Common myeloid progenitor, CD34-positive (primary cell): ENCODE measurements at regions not wholly inside any gene's neighbourhood (a gene's known extent, or its start where the extent isn't known, plus 50 kb on each side); places are given as distances from the start of the nearest gene placed in this dataset.

Source experiments
- CTCF ChIA-PET: fragments of 350-600 bp; sonication (Branson Sonifier 250); formaldehyde crosslinking; loops from one replicate; lab custom pipeline; 2021; ENCODE audit warnings: antibody characterized with exemption; lab: Charles Lee
- POLR2A ChIA-PET: fragments of 350-600 bp; sonication (Branson Sonifier 250); formaldehyde crosslinking; loops from one replicate; lab custom pipeline; 2021; ENCODE audit warnings: antibody characterized with exemption; lab: Charles Lee
- DNase-seq, 3 donors: peaks; one replicate each; pipeline versions ENCODE4 v3.0.0 to v3.0.0-alpha.2; 2013
- H3K27ac ChIP-seq, 2 experiments: 1 replicate in 1 of 2; 2 replicates in 1 of 2; pipeline ENCODE4 v1.7.0; 2013; ENCODE audit warnings: inconsistent platforms in 2 of 2, low read length in 2 of 2, mild to moderate bottlenecking in 2 of 2, low read depth in 1 of 2, moderate library complexity in 1 of 2; ENCODE audit not compliant: severe bottlenecking in 2 of 2, insufficient read depth in 1 of 2, poor library complexity in 1 of 2
- H3K27me3 ChIP-seq, 5 experiments: replicated peaks in 2 of 5; 1 replicate in 3 of 5; 2 replicates in 2 of 5; pipeline versions ENCODE4 v1.6.1 to v1.7.0; 2013; ENCODE audit warnings: low read length in 4 of 5, mild to moderate bottlenecking in 2 of 5, moderate library complexity in 2 of 5, inconsistent platforms in 1 of 5; ENCODE audit not compliant: insufficient read depth in 5 of 5, control insufficient read depth in 4 of 5
- H3K36me3 ChIP-seq, 4 experiments: 1 replicate in 2 of 4; 2 replicates in 2 of 4; pipeline versions ENCODE4 v1.6.1 to v1.7.0; 2013; ENCODE audit warnings: low read length in 3 of 4, control low read depth in 1 of 4, mild to moderate bottlenecking in 1 of 4; ENCODE audit not compliant: control insufficient read depth in 4 of 4, insufficient read depth in 4 of 4
- H3K4me1 ChIP-seq, 4 experiments: 1 replicate in 3 of 4; 2 replicates in 1 of 4; pipeline versions ENCODE4 v1.6.1 to v1.7.1; 2013; ENCODE audit warnings: low read length in 3 of 4, mild to moderate bottlenecking in 3 of 4, control low read depth in 1 of 4, inconsistent platforms in 1 of 4, moderate library complexity in 1 of 4; ENCODE audit not compliant: control insufficient read depth in 4 of 4, insufficient read depth in 4 of 4; ENCODE audit errors: control extremely low read depth in 1 of 4
- H3K4me3 ChIP-seq, 7 experiments: 1 replicate in 4 of 7; 2 replicates in 3 of 7; pipeline versions ENCODE4 v1.5.1 to v1.7.0; 2013; ENCODE audit warnings: mild to moderate bottlenecking in 7 of 7, low read length in 6 of 7, moderate library complexity in 6 of 7, inconsistent platforms in 2 of 7, low read depth in 2 of 7, control low read depth in 1 of 7; ENCODE audit not compliant: insufficient read depth in 4 of 7, control insufficient read depth in 1 of 7; ENCODE audit errors: extremely low read depth in 1 of 7
- H3K9me3 ChIP-seq, 5 experiments: 1 replicate in 4 of 5; 2 replicates in 1 of 5; pipeline versions ENCODE4 v1.6.1 to v1.7.1; 2013; ENCODE audit warnings: low read length in 4 of 5, mild to moderate bottlenecking in 2 of 5, inconsistent platforms in 1 of 5, low read depth in 1 of 5, moderate library complexity in 1 of 5; ENCODE audit not compliant: control insufficient read depth in 4 of 5, insufficient read depth in 2 of 5; ENCODE audit errors: control extremely low read depth in 1 of 5
- WGBS: methylation state at CpG from one replicate; pipeline ENCODE4 v1.1.5; 2013; ENCODE audit not compliant: insufficient coverage; 5-methylcytosine and 5-hydroxymethylcytosine counted together

- Histone ChIP-seq H3K27me3 (no peaks in the 10 kb centered on the region), H3K27ac (no peak overlapping the region), H3K9me3 (peaks cover 0 to 2% (median 0%) of the 10 kb centered on the region in 5 experiments), H3K4me1 (peaks cover 0 to 3% (median 0%) of the 10 kb centered on the region in 4 experiments), H3K4me3 (no peak overlapping the region), H3K36me3 (no peaks in the 10 kb centered on the region)
- 45% methylated on average over 4 of the region's 6 CpGs for WGBS
- ChIA-PET CTCF (no interaction called here), POLR2A (no interaction called here)
- DNase-seq: peak in 1 of 3 donors; percentile 7
Observed at GRCh38 chr2:126808929-126809328, 89.8 kb upstream of the TEX51 start.

GRCh38 chr2:126809340-126809739, 89.3 kb upstream of the TEX51 start:
- POLR2A ChIA-PET: no interaction called here
- peak in 1 of 3 donors; percentile 4 for DNase-seq
- WGBS: 66% methylated on average over 5 of the region's 7 CpGs

GRCh38 chr2:126810001-126810400, 88.7 kb upstream of the TEX51 start:
- 95% methylated on average over 3 of the region's 6 CpGs for WGBS
- no peak for DNase-seq
- no peaks in the 10 kb centered on the region for H3K36me3 ChIP-seq
- H3K4me3 ChIP-seq: no peak overlapping the region
- CTCF ChIA-PET: no interaction called here
- H3K9me3 ChIP-seq: peaks cover 0 to 2% (median 0%) of the 10 kb centered on the region in 5 experiments
- POLR2A ChIA-PET: no interaction called here
- H3K4me1 ChIP-seq: peaks cover 0 to 3% (median 0%) of the 10 kb centered on the region in 4 experiments
- no peaks in the 10 kb centered on the region for H3K27me3 ChIP-seq
- H3K27ac ChIP-seq: no peak overlapping the region

More at GRCh38 chr2:126809340-126809739, 89.3 kb upstream of the TEX51 start:
- CTCF ChIA-PET: no interaction called here
- Histone ChIP-seq H3K9me3 (peaks cover 0 to 2% (median 0%) of the 10 kb centered on the region in 5 experiments), H3K27me3 (no peaks in the 10 kb centered on the region), H3K4me1 (peaks cover 0 to 3% (median 0%) of the 10 kb centered on the region in 4 experiments), H3K4me3 (no peak overlapping the region), H3K36me3 (no peaks in the 10 kb centered on the region), H3K27ac (no peak overlapping the region)

GRCh38 chr2:126811101-126811500, 87.6 kb upstream of the TEX51 start:
- ChIA-PET CTCF (no interaction called here), POLR2A (interaction anchor here (0.7 kb wide), 1 partner anchor 28 kb away, joined by 4 read pairs; no protein-coding TSS in a partner anchor)
- peak; percentile 14 to 68 (median 68) for DNase-seq
- Histone ChIP-seq H3K4me3 (no peak overlapping the region), H3K27me3 (no peaks in the 10 kb centered on the region), H3K27ac (no peak overlapping the region), H3K4me1 (peaks cover 0 to 3% (median 0%) of the 10 kb centered on the region in 4 experiments), H3K9me3 (peaks cover 0 to 4% (median 0%) of the 10 kb centered on the region in 5 experiments), H3K36me3 (no peaks in the 10 kb centered on the region)
- WGBS: 71% methylated on average over 4 of the region's 6 CpGs

- CTCF ChIA-PET: no interaction called here
- no peak for DNase-seq
- POLR2A ChIA-PET: no interaction called here
- H3K27me3 ChIP-seq: peaks cover 0 to 4% (median 0%) of the 10 kb centered on the region in 5 experiments
- H3K4me1 ChIP-seq: no peaks in the 10 kb centered on the region
- 100% methylated on average over 2 of the region's 3 CpGs for WGBS
- H3K27ac ChIP-seq: no peak overlapping the region
- H3K4me3 ChIP-seq: no peak overlapping the region
- H3K36me3 ChIP-seq: no peaks in the 10 kb centered on the region
- H3K9me3 ChIP-seq: peaks cover 0 to 13% (median 0%) of the 10 kb centered on the region in 5 experiments
Observed at GRCh38 chr2:126817172-126817571, 81.5 kb upstream of the TEX51 start.

- Histone ChIP-seq H3K27me3 (peaks cover 0 to 4% (median 0%) of the 10 kb centered on the region in 5 experiments), H3K4me1 (no peaks in the 10 kb centered on the region), H3K4me3 (no peak overlapping the region), H3K27ac (no peak overlapping the region), H3K36me3 (no peaks in the 10 kb centered on the region), H3K9me3 (peaks cover 0 to 6% (median 0%) of the 10 kb centered on the region in 5 experiments)
- no peak for DNase-seq
- POLR2A ChIA-PET: no interaction called here
- 65% methylated on average over 5 of the region's 8 CpGs for WGBS
- CTCF ChIA-PET: no interaction called here
Observed at GRCh38 chr2:126822115-126822514, 76.6 kb upstream of the TEX51 start.

- H3K4me3 ChIP-seq: no peak overlapping the region
- 93% methylated on average over 2 of the region's 5 CpGs for WGBS
- POLR2A ChIA-PET: no interaction called here
Observed at GRCh38 chr2:126822921-126823320, 75.8 kb upstream of the TEX51 start.

More at GRCh38 chr2:126822921-126823320, 75.8 kb upstream of the TEX51 start:
- CTCF ChIA-PET: no interaction called here
- Histone ChIP-seq H3K27ac (no peak overlapping the region), H3K27me3 (peaks cover 0 to 4% (median 0%) of the 10 kb centered on the region in 5 experiments), H3K4me1 (no peaks in the 10 kb centered on the region), H3K36me3 (no peaks in the 10 kb centered on the region), H3K9me3 (peaks cover 0 to 3% (median 0%) of the 10 kb centered on the region in 5 experiments)
- no peak for DNase-seq
